ENCODE measurements at regions not wholly inside any gene's neighbourhood (a gene's known extent, or its start where the extent isn't known, plus 50 kb on each side); places are given as distances from the start of the nearest gene placed in this dataset.

DNA sequence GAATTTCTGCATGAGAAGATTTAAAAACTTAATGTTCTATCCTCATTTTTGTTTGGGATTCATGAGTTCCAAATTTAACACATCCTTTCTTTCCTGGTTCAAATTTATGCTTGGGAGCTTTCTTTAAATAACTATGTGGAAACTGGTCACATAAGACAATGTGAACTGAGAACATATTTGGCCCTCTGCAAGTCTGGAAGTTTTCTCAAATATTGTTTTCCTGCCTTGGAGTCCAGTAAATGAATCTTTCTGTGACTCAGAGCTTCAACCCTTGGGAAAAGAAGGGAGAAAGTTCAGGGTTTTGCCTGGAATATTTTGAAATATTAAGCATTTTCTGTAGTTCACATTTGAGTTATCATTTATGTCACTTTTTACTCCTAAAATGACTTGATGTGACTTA is 559.0 kb upstream of the NRP1 start:
- TF ChIP-seq, protein P1, sequence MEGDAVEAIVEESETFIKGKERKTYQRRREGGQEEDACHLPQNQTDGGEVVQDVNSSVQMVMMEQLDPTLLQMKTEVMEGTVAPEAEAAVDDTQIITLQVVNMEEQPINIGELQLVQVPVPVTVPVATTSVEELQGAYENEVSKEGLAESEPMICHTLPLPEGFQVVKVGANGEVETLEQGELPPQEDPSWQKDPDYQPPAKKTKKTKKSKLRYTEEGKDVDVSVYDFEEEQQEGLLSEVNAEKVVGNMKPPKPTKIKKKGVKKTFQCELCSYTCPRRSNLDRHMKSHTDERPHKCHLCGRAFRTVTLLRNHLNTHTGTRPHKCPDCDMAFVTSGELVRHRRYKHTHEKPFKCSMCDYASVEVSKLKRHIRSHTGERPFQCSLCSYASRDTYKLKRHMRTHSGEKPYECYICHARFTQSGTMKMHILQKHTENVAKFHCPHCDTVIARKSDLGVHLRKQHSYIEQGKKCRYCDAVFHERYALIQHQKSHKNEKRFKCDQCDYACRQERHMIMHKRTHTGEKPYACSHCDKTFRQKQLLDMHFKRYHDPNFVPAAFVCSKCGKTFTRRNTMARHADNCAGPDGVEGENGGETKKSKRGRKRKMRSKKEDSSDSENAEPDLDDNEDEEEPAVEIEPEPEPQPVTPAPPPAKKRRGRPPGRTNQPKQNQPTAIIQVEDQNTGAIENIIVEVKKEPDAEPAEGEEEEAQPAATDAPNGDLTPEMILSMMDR (IDR thresholded peaks at IDR 0.05) = no peak
- peak overlapping the region in 1 of 2 donors; percentile 45 for H3K27ac ChIP-seq

DNA sequence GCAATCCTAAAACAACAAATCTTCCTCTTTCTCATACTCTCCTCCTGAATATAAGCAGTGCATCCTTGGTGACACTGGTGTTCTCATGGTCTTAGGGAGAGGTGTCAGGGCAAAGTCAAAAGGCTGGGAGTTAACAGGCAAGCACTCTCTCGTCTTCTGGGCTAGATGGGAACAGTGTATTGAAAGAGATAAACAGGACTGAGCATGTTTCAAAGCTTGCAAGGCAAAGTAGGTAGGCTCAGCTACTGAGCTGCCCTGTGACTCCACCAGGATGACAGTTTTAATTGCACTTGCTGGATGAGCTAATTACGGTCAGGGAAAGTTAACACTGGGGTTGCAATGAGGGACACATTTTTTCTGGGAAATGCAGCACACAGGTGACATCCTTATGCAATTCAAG is 554.9 kb upstream of the NRP1 start:
- TF ChIP-seq, protein P1 (IDR thresholded peaks at IDR 0.05) = no peak
- Histone ChIP-seq H3K27me3 (no peaks in the 10 kb centered on the region), H3K4me3 (no peak overlapping the region), H3K27ac (no peak overlapping the region), H3K9me3 (no peaks in the 10 kb centered on the region), H3K4me1 (no peaks in the 10 kb centered on the region), H3K36me3 (no peaks in the 10 kb centered on the region)
- no peak for DNase-seq (ENCODE audit: low spot score)

More for the DNA sequence above, 559.0 kb upstream of the NRP1 start:
- Histone ChIP-seq H3K4me1 (no peaks in the 10 kb centered on the region), H3K36me3 (no peaks in the 10 kb centered on the region), H3K27me3 (no peaks in the 10 kb centered on the region), H3K4me3 (no peak overlapping the region), H3K9me3 (no peaks in the 10 kb centered on the region)
- DNase-seq (ENCODE audit: low spot score) = no peak

- Histone ChIP-seq H3K4me1 (no peaks in the 10 kb centered on the region), H3K4me3 (no peak overlapping the region), H3K27ac (no peak overlapping the region), H3K9me3 (no peaks in the 10 kb centered on the region), H3K27me3 (no peaks in the 10 kb centered on the region), H3K36me3 (no peaks in the 10 kb centered on the region)
- TF ChIP-seq, protein P1 (IDR thresholded peaks at IDR 0.05) = no peak
- DNase-seq (ENCODE audit: low spot score) = no peak
Observed at GRCh38 chr10:33887188-33887587, 552.7 kb upstream of the NRP1 start.

- Histone ChIP-seq H3K27me3 (no peaks in the 10 kb centered on the region), H3K36me3 (no peaks in the 10 kb centered on the region), H3K27ac (no peak overlapping the region), H3K4me1 (no peaks in the 10 kb centered on the region), H3K4me3 (no peak overlapping the region), H3K9me3 (no peaks in the 10 kb centered on the region)
- TF ChIP-seq, protein P1 (IDR thresholded peaks at IDR 0.05) = no peak
- DNase-seq (ENCODE audit: low spot score) = no peak
Observed at GRCh38 chr10:33886299-33886698, 551.8 kb upstream of the NRP1 start.

DNA sequence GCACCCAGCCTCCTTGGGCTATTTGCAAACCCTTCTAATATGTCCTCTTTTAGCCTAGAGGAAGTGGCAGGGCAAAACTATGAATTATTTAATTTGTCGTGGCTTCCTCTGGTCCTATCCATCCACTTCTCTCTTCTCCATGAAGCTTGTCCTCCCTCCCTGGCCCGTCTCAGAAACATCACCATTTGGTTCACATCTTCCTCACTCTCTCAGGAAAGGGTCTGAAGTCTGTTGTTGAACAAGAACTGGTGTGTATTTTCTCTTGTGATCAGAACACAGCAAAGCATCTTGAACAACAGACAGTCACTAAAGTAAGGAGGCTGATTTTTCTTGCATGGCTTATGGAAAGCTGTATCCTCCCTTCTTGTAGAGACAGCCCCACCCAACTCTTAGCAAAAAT is 550.1 kb upstream of the NRP1 start:
- H3K4me1 ChIP-seq = no peaks in the 10 kb centered on the region
- no peak overlapping the region for H3K4me3 ChIP-seq
- no peaks in the 10 kb centered on the region for H3K27me3 ChIP-seq
- DNase-seq (ENCODE audit: low spot score) = no peak
- no peaks in the 10 kb centered on the region for H3K9me3 ChIP-seq
- TF ChIP-seq, protein P1 (IDR thresholded peaks at IDR 0.05) = no peak
- H3K27ac ChIP-seq = no peak overlapping the region
- H3K36me3 ChIP-seq = no peaks in the 10 kb centered on the region

DNA sequence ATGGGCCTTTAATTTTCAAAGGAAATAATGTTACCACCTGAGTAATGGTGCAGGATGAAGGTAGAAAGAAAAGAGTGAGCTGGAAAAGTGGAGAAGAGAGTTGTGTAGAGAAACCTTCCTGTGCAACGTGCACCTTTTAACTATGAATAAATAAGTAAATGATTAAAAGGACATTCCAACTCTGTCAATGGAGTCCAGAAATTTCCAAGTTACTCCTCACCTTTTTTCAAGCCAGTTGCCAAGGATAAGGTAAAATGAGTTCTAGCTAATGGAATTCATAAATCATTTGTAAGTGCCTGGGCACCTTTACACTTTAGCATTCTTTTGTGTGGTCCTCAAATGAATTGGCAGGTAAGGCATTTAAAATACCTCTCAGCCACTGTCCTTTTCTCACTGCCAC is 549.4 kb upstream of the NRP1 start:
- TF ChIP-seq, protein P1 (IDR thresholded peaks at IDR 0.05) = no peak
- Histone ChIP-seq H3K36me3 (no peaks in the 10 kb centered on the region), H3K9me3 (no peaks in the 10 kb centered on the region), H3K27ac (no peak overlapping the region), H3K4me3 (no peak overlapping the region), H3K4me1 (no peaks in the 10 kb centered on the region), H3K27me3 (no peaks in the 10 kb centered on the region)
- no peak for DNase-seq (ENCODE audit: low spot score)

Data from right atrium auricular region (tissue), 2 donors.